OCI-LY1 (cell line): ENCODE measurements at regions not wholly inside any gene's neighbourhood (a gene's known extent, or its start where the extent isn't known, plus 50 kb on each side); places are given as distances from the start of the nearest gene placed in this dataset.

ENCODE experiments used
- H2AFZ ChIP-seq: fragments of 200-600 bp; sonication (generic), shearing (Covaris generic); 2 replicates; pipeline ENCODE4 v1.6.0; 2014; ENCODE audit warnings: antibody characterized with exemption, mild to moderate bottlenecking, low read length
- H3F3A ChIP-seq: fragments of 200-600 bp; sonication (generic), shearing (Covaris generic); 2 replicates; pipeline ENCODE4 v1.6.0; 2014; ENCODE audit warnings: mild to moderate bottlenecking, antibody characterized with exemption, low read length, moderate library complexity; ENCODE audit not compliant: insufficient read depth
- H3K27ac ChIP-seq: fragments of 200-600 bp; sonication (generic); 2 replicates; pipeline ENCODE4 v1.5.1; 2014; ENCODE audit warnings: low read length, mixed run types, mild to moderate bottlenecking, low read depth; ENCODE audit not compliant: poor library complexity, severe bottlenecking
- H3K27me3 ChIP-seq: fragments of 200-600 bp; sonication (generic); 2 replicates; pipeline ENCODE4 v1.6.0; 2014; ENCODE audit warnings: antibody characterized with exemption, mild to moderate bottlenecking, low read length, moderate library complexity; ENCODE audit not compliant: insufficient read depth
- H3K36me3 ChIP-seq: fragments of 200-600 bp; sonication (generic); 2 replicates; pipeline ENCODE4 v1.6.1; 2014; ENCODE audit warnings: mild to moderate bottlenecking, antibody characterized with exemption, low read length, moderate library complexity, mixed read lengths; ENCODE audit not compliant: insufficient read depth
- H3K4me1 ChIP-seq: fragments of 200-600 bp; sonication (generic); 2 replicates; pipeline ENCODE4 v1.5.1; 2014; ENCODE audit warnings: mild to moderate bottlenecking, low read length, moderate library complexity; ENCODE audit not compliant: insufficient read depth, severe bottlenecking
- H3K4me2 ChIP-seq: fragments of 200-600 bp; sonication (generic), shearing (Covaris generic); 2 replicates; pipeline ENCODE4 v1.6.1; 2014; ENCODE audit warnings: low read length
- H3K4me3 ChIP-seq: fragments of 200-600 bp; sonication (generic); 2 replicates; pipeline ENCODE4 v1.5.1; 2014; ENCODE audit warnings: low read length, low read depth, mild to moderate bottlenecking, mixed read lengths; ENCODE audit not compliant: poor library complexity, severe bottlenecking
- H3K79me2 ChIP-seq: fragments of 200-600 bp; shearing (Covaris generic); 2 replicates; pipeline ENCODE4 v1.6.1; 2016; ENCODE audit warnings: mixed run types, low read length, mixed read lengths; ENCODE audit not compliant: insufficient read depth
- H3K9ac ChIP-seq: fragments of 200-600 bp; sonication (generic), shearing (Covaris generic); 2 replicates; pipeline ENCODE4 v1.6.1; 2014; ENCODE audit warnings: mild to moderate bottlenecking, low read length, mixed read lengths
- H3K9me2 ChIP-seq: fragments of 200-600 bp; sonication (generic), shearing (Covaris generic); 2 replicates; pipeline ENCODE4 v1.6.1; 2014; ENCODE audit warnings: low read depth, mild to moderate bottlenecking, low read length, mixed read lengths
- H3K9me3 ChIP-seq: fragments of 200-600 bp; shearing (Covaris generic); 2 replicates; pipeline ENCODE4 v1.6.1; 2014; ENCODE audit warnings: low read length, mixed read lengths
- H4K20me1 ChIP-seq: fragments of 200-600 bp; sonication (generic), shearing (Covaris generic); 2 replicates; pipeline ENCODE4 v1.6.0; 2016; ENCODE audit warnings: mild to moderate bottlenecking, low read length; ENCODE audit not compliant: insufficient read depth
- EZH2 ChIP-seq: fragments of 200-600 bp; sonication (generic), shearing (Covaris generic); IDR thresholded peaks from 2 replicates; pipeline ENCODE4 v1.8.0; 2017; ENCODE audit warnings: borderline replicate concordance, mixed run types, mild to moderate bottlenecking, antibody characterized with exemption, low read length, moderate library complexity, mixed read lengths
- TF ChIP-seq, protein P1 (sequence below): fragments of 200-600 bp; sonication (generic), shearing (Covaris generic); IDR thresholded peaks from 2 replicates; pipeline ENCODE4 v1.5.1; 2017; ENCODE audit warnings: mild to moderate bottlenecking, antibody characterized with exemption, low read length, moderate library complexity, mixed read lengths

- Histone ChIP-seq H3K9ac (no peak overlapping the region), H3K36me3 (no peaks in the 10 kb centered on the region), H4K20me1 (no peaks in the 10 kb centered on the region), H3K27ac (no peak overlapping the region), H3K4me1 (no peaks in the 10 kb centered on the region), H3K79me2 (no peaks in the 10 kb centered on the region), H3K27me3 (no peaks in the 10 kb centered on the region), H2AFZ (no peak overlapping the region), H3K9me2 (no peaks in the 10 kb centered on the region), H3K4me2 (no peak overlapping the region), H3K4me3 (no peak overlapping the region), H3F3A (no peaks in the 10 kb centered on the region), H3K9me3 (no peaks in the 10 kb centered on the region)
- no peak for TF ChIP-seq EZH2
- TF ChIP-seq, protein P1, sequence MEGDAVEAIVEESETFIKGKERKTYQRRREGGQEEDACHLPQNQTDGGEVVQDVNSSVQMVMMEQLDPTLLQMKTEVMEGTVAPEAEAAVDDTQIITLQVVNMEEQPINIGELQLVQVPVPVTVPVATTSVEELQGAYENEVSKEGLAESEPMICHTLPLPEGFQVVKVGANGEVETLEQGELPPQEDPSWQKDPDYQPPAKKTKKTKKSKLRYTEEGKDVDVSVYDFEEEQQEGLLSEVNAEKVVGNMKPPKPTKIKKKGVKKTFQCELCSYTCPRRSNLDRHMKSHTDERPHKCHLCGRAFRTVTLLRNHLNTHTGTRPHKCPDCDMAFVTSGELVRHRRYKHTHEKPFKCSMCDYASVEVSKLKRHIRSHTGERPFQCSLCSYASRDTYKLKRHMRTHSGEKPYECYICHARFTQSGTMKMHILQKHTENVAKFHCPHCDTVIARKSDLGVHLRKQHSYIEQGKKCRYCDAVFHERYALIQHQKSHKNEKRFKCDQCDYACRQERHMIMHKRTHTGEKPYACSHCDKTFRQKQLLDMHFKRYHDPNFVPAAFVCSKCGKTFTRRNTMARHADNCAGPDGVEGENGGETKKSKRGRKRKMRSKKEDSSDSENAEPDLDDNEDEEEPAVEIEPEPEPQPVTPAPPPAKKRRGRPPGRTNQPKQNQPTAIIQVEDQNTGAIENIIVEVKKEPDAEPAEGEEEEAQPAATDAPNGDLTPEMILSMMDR: no peak
Measured at GRCh38 chr4:59381591-59381990, 1818.5 kb upstream of the ADGRL3 start.

DNA sequence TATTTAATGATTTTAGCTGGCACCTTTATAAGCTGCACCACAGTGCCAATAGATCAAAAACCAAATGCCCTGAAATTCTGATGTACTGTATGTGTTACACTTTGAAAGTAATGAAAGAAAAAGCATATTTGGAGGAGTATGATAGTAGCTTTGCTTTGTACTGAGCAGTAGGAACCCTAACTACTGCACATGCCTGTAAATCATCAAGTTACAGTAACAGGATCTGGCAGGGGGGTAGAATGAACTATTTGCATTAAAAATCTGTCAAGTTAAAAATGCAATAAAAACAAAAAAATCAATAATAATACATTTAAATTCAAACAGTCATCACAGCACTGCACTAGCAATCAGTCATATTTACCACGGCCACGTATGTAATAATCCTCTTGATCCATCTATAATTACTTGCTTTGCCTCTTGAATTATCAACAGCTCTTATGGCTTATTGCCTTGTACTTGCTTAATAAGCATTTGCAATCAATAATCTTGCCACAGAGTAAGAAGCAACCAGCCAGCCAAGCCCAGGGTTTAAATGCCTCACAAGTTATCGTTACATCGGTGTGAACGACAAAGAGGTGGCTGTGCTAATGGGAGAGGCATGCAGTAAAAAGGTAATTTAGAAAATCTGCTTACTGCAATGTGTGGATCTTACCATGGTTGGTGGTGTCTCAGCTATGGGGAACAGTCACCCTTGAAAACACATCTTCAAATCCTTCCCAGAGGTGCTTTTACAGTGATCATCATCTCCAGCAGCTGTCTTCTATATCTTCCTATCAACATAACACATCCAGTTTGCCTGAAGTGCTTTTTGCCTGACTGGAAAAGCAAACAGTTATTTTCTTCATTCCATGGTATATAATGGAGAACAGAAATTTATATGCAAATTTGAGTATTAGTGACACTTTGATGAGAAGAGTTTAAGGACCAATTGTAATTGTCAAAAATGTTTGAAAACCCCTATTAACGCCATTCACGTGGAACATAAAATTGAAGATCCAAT is 1812.1 kb upstream of the ADGRL3 start:
- Histone ChIP-seq H3K4me1 (no peaks in the 10 kb centered on the region), H2AFZ (no peak overlapping the region), H3K27ac (no peak overlapping the region), H3K4me3 (no peak overlapping the region), H3K9me2 (no peaks in the 10 kb centered on the region), H3F3A (no peaks in the 10 kb centered on the region), H3K9me3 (no peaks in the 10 kb centered on the region), H3K4me2 (no peak overlapping the region), H3K79me2 (no peaks in the 10 kb centered on the region), H3K9ac (no peak overlapping the region), H4K20me1 (no peaks in the 10 kb centered on the region), H3K27me3 (no peaks in the 10 kb centered on the region), H3K36me3 (no peaks in the 10 kb centered on the region)
- TF ChIP-seq, protein P1: no peak
- TF ChIP-seq EZH2: no peak

GRCh38 chr4:59393780-59394179 is 1806.3 kb upstream of the ADGRL3 start:
- TF ChIP-seq, protein P1: no peak
- TF ChIP-seq EZH2: no peak
- Histone ChIP-seq H3K36me3 (no peaks in the 10 kb centered on the region), H3K9ac (no peak overlapping the region), H3K9me3 (no peaks in the 10 kb centered on the region), H2AFZ (no peak overlapping the region), H3K79me2 (no peaks in the 10 kb centered on the region), H4K20me1 (no peaks in the 10 kb centered on the region), H3F3A (no peaks in the 10 kb centered on the region), H3K27me3 (no peaks in the 10 kb centered on the region), H3K4me3 (no peak overlapping the region), H3K4me2 (no peak overlapping the region), H3K4me1 (no peaks in the 10 kb centered on the region), H3K27ac (no peak overlapping the region), H3K9me2 (no peaks in the 10 kb centered on the region)
